Left renal cortex interstitium (tissue), 4 donors: ENCODE measurements at regions not wholly inside any gene's neighbourhood (a gene's known extent, or its start where the extent isn't known, plus 50 kb on each side); places are given as distances from the start of the nearest gene placed in this dataset.

Experiments
- DNase-seq, 4 donors: peaks; one replicate each; pipeline ENCODE4 v3.0.0-alpha.2; 2013; ENCODE audit warnings: low read depth in 4 of 4, low spot score in 2 of 4, missing footprints in 1 of 4

GRCh38 chr14:61891810-61892209, 129.6 kb downstream of the SNAPC1 start:
- DNase-seq = no peak

DNA sequence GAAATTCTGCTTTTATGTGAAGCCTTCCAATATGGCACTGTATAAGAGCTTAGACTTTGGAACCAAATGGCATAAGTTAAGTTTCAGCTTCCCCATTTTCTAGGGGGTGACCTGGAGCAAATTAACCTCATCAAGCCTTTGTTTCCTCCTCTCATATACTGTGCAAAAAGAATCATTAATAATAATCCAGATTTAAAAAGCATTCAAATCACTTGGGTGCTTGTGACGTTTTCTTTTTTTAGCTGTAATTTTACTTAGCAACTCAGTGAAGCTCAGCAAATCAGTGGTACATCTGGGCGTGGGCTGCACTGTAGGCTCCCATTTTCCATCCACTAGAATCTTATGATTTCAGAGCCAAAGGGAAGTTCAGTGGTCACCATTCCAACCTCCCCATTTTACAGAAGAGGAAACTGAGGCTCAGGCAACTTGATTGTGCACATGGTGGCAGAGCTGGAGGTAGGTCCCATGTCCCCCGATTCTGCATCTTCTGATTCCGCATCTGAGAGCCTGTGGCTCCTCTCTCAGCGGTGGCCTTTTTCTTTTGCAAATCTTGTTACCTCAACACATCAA, 131.2 kb downstream of the SNAPC1 start:
- no peak for DNase-seq

DNA sequence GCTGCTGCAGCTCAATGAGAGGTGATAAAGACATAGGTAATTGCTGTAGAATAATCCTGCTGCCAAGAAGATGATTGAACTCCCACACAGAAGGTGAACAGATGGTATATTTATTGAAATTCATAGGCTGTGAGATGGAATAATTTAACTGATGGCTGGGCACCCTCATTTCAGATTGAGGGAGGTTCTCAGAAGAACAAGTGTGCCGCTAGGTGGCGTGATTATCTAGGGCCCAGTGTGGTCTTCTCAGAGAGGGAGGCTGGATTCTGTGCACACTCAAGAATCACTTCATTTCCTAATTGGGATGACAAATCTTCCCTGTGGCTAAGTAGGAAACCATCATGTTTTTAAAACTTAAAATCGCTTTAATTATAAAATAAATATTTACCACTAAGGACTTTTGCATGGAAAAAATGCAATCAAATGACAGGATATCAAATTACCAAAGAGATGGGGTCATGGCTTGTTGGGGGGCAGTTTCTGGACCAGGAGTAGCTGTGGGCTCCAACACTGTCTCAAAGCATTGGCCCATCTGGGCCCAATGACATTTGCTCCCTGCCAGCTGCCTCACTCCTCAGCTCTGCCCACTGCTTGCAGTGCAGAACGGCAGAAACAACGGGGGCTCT, 132.3 kb downstream of the SNAPC1 start:
- DNase-seq = peak in 3 of 4 donors; percentile 6 to 47 (median 30)

DNA sequence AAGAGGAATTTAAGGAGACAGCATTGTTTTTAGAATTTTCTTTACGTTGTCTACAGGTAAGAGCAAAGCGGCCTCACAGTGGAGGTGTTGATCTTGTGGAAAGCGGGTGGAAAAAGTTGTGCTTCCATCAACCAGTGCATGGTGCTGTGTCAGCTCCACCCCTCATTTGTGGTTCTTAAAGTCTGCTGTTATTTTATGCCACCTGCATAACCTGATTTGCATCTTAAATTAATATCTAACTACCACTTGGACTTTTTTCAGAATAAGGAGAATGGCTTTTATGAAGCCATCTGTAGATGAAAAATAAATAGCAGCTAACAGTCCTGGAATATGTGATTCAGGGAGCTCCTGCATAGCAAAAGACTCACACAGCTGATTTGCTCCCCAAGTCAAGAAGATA, 135.1 kb downstream of the SNAPC1 start:
- DNase-seq = no peak

GRCh38 chr14:61898568-61898967, 136.3 kb downstream of the SNAPC1 start:
- no peak for DNase-seq

- no peak for DNase-seq
Measured at GRCh38 chr14:61899497-61899896, 137.3 kb downstream of the SNAPC1 start.

DNA sequence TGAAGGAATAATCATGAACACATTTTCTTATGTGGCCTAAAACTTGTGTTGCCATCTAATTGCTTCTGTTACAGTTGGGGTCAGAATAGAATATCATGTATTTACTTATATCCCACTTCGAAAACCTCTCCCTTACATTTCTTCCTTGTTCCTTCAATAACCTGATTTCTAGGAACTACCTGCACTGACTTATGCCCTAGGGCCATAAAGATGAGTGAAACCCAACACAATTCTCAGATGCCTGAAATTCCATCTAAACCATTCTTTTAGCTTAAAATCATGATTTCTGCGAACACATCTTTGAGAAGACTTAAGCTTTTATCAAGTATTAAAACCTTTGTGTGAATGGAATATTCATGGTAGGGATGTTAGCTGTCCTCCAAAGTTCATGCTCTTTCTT, 142.7 kb downstream of the SNAPC1 start:
- DNase-seq = no peak

DNA sequence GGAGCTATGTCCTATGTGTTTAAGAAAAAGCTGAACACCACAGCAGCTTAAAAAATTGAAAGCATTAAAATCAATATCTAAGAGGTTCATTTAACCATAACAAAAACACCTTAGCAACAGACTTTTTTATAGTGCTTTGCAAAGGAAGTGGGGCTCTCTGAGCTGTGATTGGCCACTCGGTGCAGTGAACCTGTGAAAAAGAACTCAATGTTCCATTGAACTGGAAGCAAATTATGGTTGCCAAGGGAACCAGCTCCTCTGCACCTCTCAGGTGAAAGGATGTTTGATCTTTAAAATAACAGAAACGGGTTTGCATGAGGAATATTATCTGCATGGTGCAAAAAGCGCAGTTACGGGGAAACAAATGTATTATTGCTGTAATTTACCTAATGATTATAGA, 149.4 kb downstream of the SNAPC1 start:
- DNase-seq = no peak

DNA sequence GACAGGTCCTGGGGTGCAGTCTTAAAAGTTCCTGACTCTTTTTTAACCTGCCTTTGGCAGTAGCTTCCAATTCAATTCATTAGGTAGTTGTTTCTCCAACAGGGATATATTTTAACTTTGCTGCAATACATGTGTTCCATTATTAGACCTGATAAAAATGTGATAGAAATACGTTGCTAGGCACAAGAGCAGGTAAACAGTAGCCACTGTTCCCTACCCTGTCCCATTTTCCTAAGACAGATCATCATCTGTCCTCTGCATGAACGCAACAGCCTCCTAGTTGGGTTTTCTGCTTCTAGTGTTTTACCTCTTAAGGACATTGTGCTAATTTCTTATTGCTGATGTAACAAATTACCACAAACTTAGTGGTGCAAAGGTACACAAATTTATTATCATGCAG, 156.8 kb downstream of the SNAPC1 start:
- DNase-seq = no peak

DNA sequence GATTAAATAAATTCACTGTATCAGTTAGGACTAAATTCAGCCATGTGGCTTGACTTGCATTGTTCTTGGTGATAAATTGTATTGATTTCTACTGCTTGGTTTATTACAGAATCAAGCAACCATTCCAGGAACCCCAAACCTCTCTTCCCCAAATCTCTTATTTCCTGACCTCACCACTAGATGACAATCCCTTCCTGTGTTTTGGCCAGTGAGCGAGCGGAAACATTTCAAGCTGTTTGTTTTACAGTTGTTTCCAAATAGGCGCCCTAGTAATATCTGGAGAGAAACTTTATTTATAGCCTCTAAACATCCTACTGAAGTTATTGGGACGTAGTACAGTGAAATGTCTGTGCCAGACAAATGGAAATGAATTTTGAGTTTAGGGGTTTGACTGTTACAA, 161.1 kb downstream of the SNAPC1 start:
- DNase-seq = no peak

DNA sequence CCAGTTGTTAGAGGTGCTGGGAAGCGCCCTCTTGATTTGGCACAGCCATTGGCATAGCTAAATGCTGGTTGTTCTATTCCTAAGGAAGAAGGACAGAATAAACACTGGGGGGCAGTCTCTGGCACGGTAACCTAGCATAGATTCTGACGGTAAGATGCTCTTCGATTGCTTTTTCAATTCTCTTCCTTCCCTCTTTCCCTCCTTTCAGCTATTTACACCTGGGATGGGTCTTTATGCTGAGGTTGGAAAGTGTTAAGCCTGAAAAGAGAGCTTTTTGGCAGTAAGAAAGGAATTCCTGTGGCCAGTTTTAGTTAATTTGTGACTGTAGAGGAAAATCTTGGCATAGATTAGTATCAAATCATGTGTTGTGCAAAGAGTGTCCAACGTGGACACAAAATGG, 162.8 kb downstream of the SNAPC1 start:
- DNase-seq = no peak

- no peak for DNase-seq
Measured at GRCh38 chr14:61925732-61926435, 163.7 kb downstream of the SNAPC1 start.

DNA sequence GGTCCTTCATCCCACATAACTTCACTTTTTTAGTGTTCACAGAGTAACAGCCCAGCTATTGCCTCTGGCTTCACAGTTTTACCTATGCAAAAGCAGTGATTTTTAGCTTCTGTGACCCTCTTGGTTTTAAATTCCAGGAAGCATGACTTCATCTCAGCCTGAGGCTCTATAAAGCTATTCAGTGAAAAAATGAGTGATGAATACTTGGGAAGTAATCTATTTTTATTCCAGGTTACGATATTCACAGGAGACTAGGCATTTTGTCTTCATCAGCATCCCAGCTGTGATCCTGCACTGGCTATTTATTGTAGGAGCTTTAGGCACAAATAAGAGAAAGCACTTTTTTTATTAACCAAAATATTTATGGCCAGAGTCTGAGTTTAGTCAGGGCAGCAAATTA, 164.8 kb downstream of the SNAPC1 start:
- peak in 1 of 4 donors; percentile 7 for DNase-seq

GRCh38 chr14:61927520-61927919, 165.3 kb downstream of the SNAPC1 start:
- DNase-seq = peak in 1 of 4 donors; percentile 12

GRCh38 chr14:61928300-61928699, 166.1 kb downstream of the SNAPC1 start:
- DNase-seq = no peak

DNA sequence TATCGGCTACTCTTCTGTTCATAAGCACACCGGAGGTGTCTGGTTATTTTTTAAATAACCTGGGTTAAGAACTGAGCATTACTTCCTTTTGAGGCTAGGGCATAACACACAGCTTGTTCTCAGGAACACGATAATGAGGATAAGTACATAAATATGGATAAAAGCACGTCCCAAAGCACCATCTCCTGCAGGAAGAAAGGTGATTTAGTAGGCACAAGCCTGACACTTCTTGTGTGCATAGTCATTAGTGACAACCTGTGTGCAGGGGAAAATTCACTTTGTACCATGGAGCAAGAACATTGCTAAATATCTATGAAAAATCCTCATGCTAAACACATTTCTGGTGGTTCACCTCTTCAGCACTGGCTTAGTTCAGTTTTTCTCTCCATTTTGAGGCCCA, 166.5 kb downstream of the SNAPC1 start:
- no peak for DNase-seq

DNA sequence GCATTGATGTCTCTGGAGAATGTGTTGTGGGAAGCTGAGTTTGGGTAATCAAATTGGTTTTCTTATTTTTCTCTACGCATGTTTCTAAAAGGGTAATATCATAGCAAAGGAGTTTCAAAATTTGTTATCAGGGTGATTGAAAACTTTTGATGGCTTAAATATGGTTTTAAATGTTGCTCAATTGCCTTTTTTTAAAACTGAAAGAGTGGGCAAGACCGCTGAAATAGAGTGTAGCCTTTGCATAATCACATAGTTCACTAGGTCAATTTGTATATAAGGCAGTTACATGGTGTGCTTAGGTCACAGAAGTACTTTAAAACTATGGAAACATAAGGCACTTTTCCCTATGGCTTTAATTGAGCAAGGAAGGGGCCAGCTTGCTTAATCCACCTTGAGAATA, 167.4 kb downstream of the SNAPC1 start:
- DNase-seq = no peak

DNA sequence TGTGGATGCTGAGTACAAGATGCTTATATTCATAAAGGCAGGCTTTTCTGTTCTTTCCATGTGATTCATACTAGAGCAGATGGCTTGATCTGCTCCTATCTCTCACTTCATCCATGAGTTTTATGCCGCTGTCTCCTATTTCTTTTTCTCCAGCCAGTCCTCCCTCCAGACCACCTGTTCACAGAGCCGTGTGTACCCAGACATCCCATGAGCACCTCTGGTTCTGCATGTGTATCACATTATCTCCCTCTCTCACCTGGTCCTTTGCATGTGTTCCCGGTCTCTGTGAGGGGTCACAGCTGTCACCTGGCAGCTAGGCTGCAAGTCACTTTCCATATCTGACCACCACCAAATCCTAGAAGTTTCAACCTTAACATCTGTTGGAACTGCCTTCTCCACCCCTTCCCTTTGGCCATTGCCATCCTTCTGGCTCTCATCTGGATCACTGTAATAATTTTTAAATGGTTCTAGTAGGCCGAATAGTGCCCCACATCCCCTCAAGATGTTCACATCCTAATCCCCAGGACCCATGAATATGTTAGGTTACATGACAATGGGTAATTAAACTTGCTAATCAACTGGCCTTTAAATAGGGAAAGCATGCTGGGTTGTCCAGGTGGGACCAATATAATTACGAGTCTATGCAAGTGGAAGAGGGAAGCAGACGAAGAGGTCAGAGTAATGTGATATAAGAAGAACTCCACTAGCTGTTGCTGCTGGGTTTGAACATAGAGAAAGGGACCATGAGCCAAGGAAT, 168.1 kb downstream of the SNAPC1 start:
- no peak for DNase-seq

DNA sequence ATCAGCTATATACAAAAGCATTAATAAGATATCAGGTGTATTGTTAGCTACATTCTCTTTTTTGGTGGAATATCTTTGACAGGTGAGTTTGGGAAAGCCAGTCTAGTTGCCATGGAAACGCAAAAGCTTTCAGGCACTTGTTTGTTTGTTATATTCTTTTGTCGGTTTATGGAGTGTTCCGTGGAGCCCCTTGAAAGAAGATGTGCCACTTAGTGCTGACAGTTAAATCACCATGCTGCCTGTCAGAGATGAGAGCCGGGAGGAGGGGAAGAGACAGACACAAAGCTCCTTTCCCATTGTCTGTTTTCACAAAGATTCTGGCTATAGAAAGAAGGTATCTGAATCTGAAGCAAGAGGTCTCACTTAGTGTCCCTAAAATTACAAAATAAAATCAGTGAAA, 170.8 kb downstream of the SNAPC1 start:
- DNase-seq = no peak

- DNase-seq = no peak
Measured at GRCh38 chr14:61934385-61934784, 172.2 kb downstream of the SNAPC1 start.

DNA sequence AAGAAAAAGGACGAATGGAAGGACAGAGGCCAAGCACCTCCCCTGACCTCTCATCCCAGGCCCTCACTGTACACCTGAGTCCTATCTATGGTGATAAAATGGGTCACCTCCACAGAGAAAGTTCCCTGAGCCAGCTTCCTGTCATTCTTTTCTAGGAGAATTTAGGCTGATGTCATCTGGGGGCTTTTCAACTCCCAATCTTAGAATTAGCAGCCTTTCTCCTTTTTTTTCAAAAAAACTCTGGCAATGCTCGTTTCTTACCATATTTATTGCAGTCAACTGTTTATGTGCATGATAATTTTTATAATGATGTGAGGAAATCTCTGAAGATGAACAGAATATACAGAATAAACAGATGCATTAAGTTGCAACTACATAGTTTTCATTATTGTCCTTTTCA, 177.6 kb downstream of the SNAPC1 start:
- no peak for DNase-seq
